CD8-positive, alpha-beta memory T cell (primary cell): ENCODE measurements at regions not wholly inside any gene's neighbourhood (a gene's known extent, or its start where the extent isn't known, plus 50 kb on each side); places are given as distances from the start of the nearest gene placed in this dataset.
A peak's percentile ranks its signal among the peaks of the same experiment; 100 is the strongest.

Source experiments
- CTCF ChIA-PET: fragments of 350-600 bp; sonication (Branson Sonifier 250); formaldehyde crosslinking; loops from one replicate; lab custom pipeline; 2021; ENCODE audit warnings: antibody characterized with exemption; lab: Charles Lee
- POLR2A ChIA-PET: fragments of 350-600 bp; sonication (Branson Sonifier 250); formaldehyde crosslinking; loops from one replicate; lab custom pipeline; 2021; ENCODE audit warnings: antibody characterized with exemption; lab: Charles Lee
- DNase-seq, 5 donors: peaks; one replicate each; pipeline versions ENCODE4 v3.0.0 to v3.0.0-alpha.2; 2020 to 2022; ENCODE audit warnings: mixed read lengths in 1 of 5
- H3K27ac ChIP-seq: one replicate; pipeline ENCODE4 v1.7.0; 2013; ENCODE audit warnings: low read depth, mild to moderate bottlenecking, low read length, moderate library complexity
- H3K27me3 ChIP-seq: 2 replicates; pipeline ENCODE4 v1.7.0; 2013; ENCODE audit warnings: low read length, mild to moderate bottlenecking; ENCODE audit not compliant: insufficient read depth, poor library complexity, severe bottlenecking
- H3K36me3 ChIP-seq: 2 replicates; pipeline ENCODE4 v1.7.0; 2013; ENCODE audit warnings: mild to moderate bottlenecking, low read length, moderate library complexity; ENCODE audit not compliant: insufficient read depth
- H3K4me1 ChIP-seq: 2 replicates; pipeline ENCODE4 v1.7.0; 2013; ENCODE audit warnings: mild to moderate bottlenecking, low read length, moderate library complexity; ENCODE audit not compliant: insufficient read depth
- H3K4me3 ChIP-seq: 2 replicates; pipeline ENCODE4 v1.7.0; 2013; ENCODE audit warnings: mild to moderate bottlenecking, low read length
- H3K9me3 ChIP-seq: 2 replicates; pipeline ENCODE4 v1.7.0; 2013; ENCODE audit warnings: mild to moderate bottlenecking, low read length
- H3K27ac Mint-ChIP-seq, 8 donors: one replicate each; pipeline ENCODE4 v1.8.0; 2020 to 2021; ENCODE audit warnings: mixed read lengths in 8 of 8, mild to moderate bottlenecking in 6 of 8, inconsistent platforms in 3 of 8, moderate library complexity in 3 of 8
- H3K27me3 Mint-ChIP-seq, 2 donors: one replicate each; pipeline ENCODE4 v1.8.0; 2020 to 2021; ENCODE audit warnings: mixed read lengths in 2 of 2, mild to moderate bottlenecking in 1 of 2, moderate library complexity in 1 of 2
- H3K36me3 Mint-ChIP-seq, 3 donors: one replicate each; pipeline ENCODE4 v1.8.0; 2020 to 2021; ENCODE audit warnings: mixed read lengths in 3 of 3, inconsistent platforms in 1 of 3, mild to moderate bottlenecking in 1 of 3
- H3K4me1 Mint-ChIP-seq, 3 donors: one replicate each; pipeline ENCODE4 v1.8.0; 2020 to 2021; ENCODE audit warnings: mixed read lengths in 3 of 3, inconsistent platforms in 1 of 3, mild to moderate bottlenecking in 1 of 3
- H3K4me3 Mint-ChIP-seq, 7 donors: one replicate each; pipeline ENCODE4 v1.8.0; 2020 to 2021; ENCODE audit warnings: mixed read lengths in 7 of 7, mild to moderate bottlenecking in 6 of 7, moderate library complexity in 4 of 7, inconsistent platforms in 2 of 7
- H3K9me3 Mint-ChIP-seq, 5 donors: one replicate each; pipeline ENCODE4 v1.8.0; 2020 to 2022; ENCODE audit warnings: mixed read lengths in 5 of 5, mild to moderate bottlenecking in 3 of 5, moderate library complexity in 2 of 5, inconsistent platforms in 1 of 5

DNA sequence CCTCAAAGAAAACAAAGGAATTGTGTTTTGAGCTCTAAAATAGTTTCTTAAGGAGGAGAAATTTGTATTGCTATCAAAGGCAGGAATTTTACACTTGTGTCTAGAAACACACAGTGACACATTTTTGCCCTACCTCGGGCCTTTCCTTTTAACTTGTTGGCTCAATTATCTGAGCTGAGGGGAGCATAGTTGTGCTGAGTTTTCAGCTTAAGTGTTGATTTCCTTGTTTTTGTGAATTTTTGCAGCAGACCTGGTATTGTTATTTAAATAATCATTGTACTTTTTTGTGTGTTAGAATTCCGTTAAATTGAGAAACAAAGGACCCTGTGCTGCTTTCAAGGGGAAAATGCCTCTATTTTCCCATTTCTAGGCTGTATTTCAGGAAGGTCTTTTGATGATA, 249.7 kb downstream of the CD83 start:
- POLR2A ChIA-PET: no interaction called here
- CTCF ChIA-PET: no interaction called here

DNA sequence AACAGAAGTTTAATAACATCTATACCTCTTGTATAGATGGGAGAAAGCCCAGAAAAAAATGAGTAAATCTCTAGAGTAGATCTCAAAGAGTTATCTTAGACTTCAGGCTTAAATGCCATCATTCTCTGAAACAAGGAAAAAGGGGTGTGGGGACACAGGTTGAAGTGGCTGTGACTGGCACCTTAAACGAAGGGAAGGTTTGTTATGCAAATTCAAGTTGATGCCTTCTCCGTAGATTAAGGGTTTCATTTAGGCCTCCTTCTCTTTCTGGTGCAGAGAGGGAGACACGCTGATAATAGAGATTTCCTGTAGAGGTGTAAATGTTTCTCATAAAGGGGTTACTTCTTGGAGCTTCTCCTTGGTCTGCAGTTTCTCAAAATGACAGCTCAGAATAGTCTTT, 252.1 kb downstream of the CD83 start:
- no peaks in the 10 kb centered on the region for H3K4me1 ChIP-seq
- no peaks in the 10 kb centered on the region for H3K9me3 Mint-ChIP-seq
- POLR2A ChIA-PET: no interaction called here

More for the DNA sequence above, 249.7 kb downstream of the CD83 start:
- H3K4me1 Mint-ChIP-seq: peaks cover 2 to 14% (median 5%) of the 10 kb centered on the region in 3 donors
- no peak for DNase-seq
- Histone ChIP-seq H3K27me3 (no peaks in the 10 kb centered on the region), H3K4me3 (no peak overlapping the region), H3K36me3 (no peaks in the 10 kb centered on the region), H3K27ac (no peak overlapping the region), H3K4me1 (no peaks in the 10 kb centered on the region), H3K9me3 (no peaks in the 10 kb centered on the region)
- no peak overlapping the region for H3K27ac Mint-ChIP-seq
- no peak overlapping the region for H3K4me3 Mint-ChIP-seq
- H3K9me3 Mint-ChIP-seq: no peaks in the 10 kb centered on the region
- no peaks in the 10 kb centered on the region for H3K27me3 Mint-ChIP-seq
- peaks cover 0 to 2% (median 0%) of the 10 kb centered on the region in 3 donors for H3K36me3 Mint-ChIP-seq

DNA sequence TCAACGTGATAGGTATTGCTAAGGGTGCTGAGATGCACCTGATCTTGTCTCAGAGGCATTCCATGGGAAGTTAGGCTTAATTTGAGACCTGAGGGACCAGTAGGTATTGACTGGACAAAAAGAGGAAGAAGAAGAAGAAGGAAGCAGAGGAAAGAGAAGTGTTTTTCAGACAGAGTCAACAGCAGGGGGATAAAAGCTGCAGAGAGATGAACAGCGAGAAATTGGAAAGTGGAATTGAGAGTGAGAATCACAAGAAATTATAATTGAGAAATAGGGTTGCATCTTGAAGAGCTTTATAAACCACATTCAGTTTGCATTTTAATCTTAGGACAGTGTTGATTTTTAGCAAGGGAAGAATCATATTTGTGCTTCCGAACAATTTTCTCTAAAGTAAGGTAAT, 254.0 kb downstream of the CD83 start:
- H3K4me1 ChIP-seq: no peaks in the 10 kb centered on the region
- no peak overlapping the region for H3K27ac ChIP-seq
- Mint-ChIP-seq H3K27ac (no peak overlapping the region), H3K36me3 (peaks cover 0 to 2% (median 0%) of the 10 kb centered on the region in 3 donors), H3K4me3 (peak overlapping the region in 4 of 7 donors; percentile 12 to 75 (median 58)), H3K27me3 (peaks cover 5 to 11% of the 10 kb centered on the region in 2 donors), H3K9me3 (no peaks in the 10 kb centered on the region), H3K4me1 (peaks cover 2 to 20% (median 12%) of the 10 kb centered on the region in 3 donors)
- no peaks in the 10 kb centered on the region for H3K27me3 ChIP-seq
- ChIA-PET CTCF (no interaction called here), POLR2A (no interaction called here)
- no peak for DNase-seq
- H3K36me3 ChIP-seq: no peaks in the 10 kb centered on the region
- no peak overlapping the region for H3K4me3 ChIP-seq
- H3K9me3 ChIP-seq: no peaks in the 10 kb centered on the region

More for the DNA sequence above, 252.1 kb downstream of the CD83 start:
- Histone ChIP-seq H3K9me3 (no peaks in the 10 kb centered on the region), H3K36me3 (no peaks in the 10 kb centered on the region), H3K27me3 (no peaks in the 10 kb centered on the region), H3K27ac (no peak overlapping the region), H3K4me3 (no peak overlapping the region)
- H3K27me3 Mint-ChIP-seq: peaks cover 0 to 7% of the 10 kb centered on the region in 2 donors
- CTCF ChIA-PET: interaction anchor here (0.6 kb wide), 1 partner anchor 794 kb away, joined by 4 read pairs; no protein-coding TSS in a partner anchor
- peaks cover 2 to 20% (median 12%) of the 10 kb centered on the region in 3 donors for H3K4me1 Mint-ChIP-seq
- H3K4me3 Mint-ChIP-seq: no peak overlapping the region
- no peak for DNase-seq
- no peak overlapping the region for H3K27ac Mint-ChIP-seq
- peaks cover 0 to 2% (median 0%) of the 10 kb centered on the region in 3 donors for H3K36me3 Mint-ChIP-seq

DNA sequence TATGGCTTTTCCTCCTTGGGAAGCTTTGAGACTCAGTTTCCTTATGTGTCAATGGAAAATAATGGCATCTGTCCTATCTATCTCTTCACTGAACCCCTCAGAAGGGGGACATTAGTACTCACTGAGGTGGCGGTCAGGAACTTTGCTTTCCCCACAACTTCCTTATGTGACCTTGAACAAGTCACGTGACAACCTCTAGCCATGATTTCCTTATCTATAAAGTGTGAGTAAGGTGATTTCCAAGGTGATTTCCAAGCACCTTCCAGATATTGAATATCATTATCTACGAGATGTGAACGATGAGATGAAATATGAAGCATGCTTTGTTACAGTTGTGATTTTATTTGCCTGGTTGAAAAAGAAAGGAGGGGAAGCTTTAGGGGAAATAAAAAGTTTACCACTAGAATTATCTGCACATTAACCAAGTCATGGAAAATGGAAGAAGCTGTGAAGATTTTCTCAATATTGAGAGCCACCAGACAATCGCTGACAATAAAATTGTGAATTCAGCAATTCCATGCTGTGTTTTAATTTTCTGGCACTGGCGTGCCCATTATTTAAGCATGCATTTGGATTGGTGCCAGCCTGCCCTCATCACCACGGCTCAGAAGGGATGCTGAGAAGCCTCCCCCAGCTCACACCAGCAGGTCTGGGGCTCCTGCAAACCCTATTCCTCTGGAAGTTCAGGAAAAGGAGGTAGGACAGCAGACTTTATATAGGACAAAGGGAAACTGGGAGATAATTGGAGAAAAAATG, 255.3 kb downstream of the CD83 start:
- Mint-ChIP-seq H3K4me1 (peaks cover 2 to 20% (median 12%) of the 10 kb centered on the region in 3 donors), H3K27me3 (peaks cover 5 to 14% of the 10 kb centered on the region in 2 donors), H3K4me3 (no peak overlapping the region), H3K9me3 (no peaks in the 10 kb centered on the region), H3K27ac (no peak overlapping the region), H3K36me3 (peaks cover 0 to 2% (median 0%) of the 10 kb centered on the region in 3 donors)
- Histone ChIP-seq H3K36me3 (no peaks in the 10 kb centered on the region), H3K27me3 (no peaks in the 10 kb centered on the region), H3K27ac (no peak overlapping the region), H3K9me3 (no peaks in the 10 kb centered on the region), H3K4me1 (no peaks in the 10 kb centered on the region), H3K4me3 (no peak overlapping the region)
- DNase-seq: no peak
- ChIA-PET POLR2A (no interaction called here), CTCF (no interaction called here)

DNA sequence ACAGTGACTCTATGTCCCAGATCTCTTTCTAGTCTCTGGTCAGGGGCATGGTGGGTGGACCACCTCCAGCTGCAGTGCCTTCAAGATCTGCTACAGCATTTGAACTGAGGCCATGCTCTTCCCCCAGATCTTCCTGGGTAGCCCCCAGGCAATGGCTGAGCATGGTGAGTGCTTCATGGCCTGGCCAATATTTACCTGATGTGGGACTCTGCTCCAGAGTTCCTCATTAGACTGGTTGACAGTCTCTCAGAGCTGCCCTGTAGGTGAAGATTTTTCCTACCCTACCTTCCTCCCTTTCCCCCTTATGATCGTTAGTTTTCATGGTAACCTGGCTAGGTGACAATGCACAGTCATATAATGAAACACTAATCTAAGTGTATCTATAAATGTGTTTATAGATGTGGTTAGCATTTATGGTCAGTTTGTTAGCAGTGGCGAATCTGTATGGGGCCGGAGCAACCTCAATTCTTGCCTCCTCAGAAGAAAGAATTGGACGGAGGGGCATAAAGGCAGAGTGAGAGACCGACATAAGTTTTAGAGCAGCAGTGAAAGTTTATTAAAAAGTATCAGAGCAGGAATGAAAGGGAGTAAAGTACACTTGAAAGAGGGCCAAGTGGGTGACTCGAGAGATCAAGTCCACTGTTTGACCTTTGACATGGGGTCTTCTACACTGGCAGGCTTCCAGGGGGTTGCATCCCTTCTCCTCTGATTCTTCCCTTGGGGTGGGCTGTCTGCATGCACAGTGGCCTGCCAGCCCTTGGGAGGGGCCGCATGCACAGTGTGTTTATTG, 256.3 kb downstream of the CD83 start:
- DNase-seq: no peak
- ChIA-PET POLR2A (no interaction called here), CTCF (no interaction called here)
- H3K36me3 Mint-ChIP-seq: peaks cover 0 to 3% (median 2%) of the 10 kb centered on the region in 3 donors
- H3K4me3 Mint-ChIP-seq: no peak overlapping the region
- H3K4me3 ChIP-seq: no peak overlapping the region
- H3K27ac ChIP-seq: no peak overlapping the region
- no peaks in the 10 kb centered on the region for H3K36me3 ChIP-seq
- no peak overlapping the region for H3K27ac Mint-ChIP-seq
- H3K4me1 Mint-ChIP-seq: peaks cover 2 to 20% (median 12%) of the 10 kb centered on the region in 3 donors
- no peaks in the 10 kb centered on the region for H3K9me3 ChIP-seq
- H3K4me1 ChIP-seq: no peaks in the 10 kb centered on the region
- H3K27me3 Mint-ChIP-seq: peaks cover 5 to 14% of the 10 kb centered on the region in 2 donors
- no peaks in the 10 kb centered on the region for H3K27me3 ChIP-seq
- H3K9me3 Mint-ChIP-seq: peaks cover 0 to 2% (median 0%) of the 10 kb centered on the region in 5 donors

DNA sequence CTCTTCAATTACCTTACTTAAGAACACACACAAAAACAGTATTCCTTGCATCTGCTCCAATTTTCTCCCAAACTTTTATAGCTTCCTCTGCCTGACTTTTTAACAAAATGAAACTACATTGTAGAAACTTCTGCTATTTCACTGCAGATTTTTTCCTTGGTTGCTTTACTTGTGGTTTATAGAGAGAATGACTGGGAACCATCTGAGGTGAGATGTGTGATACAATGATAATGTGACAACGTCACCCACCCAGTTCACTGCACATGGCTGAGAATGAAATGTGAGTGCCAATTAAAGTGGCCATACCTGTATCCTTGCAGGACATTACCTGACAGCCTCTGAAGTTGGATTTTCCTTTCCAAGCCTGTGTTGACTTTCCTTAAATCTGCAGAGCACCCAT, 258.4 kb downstream of the CD83 start:
- Mint-ChIP-seq H3K4me3 (no peak overlapping the region), H3K36me3 (peaks cover 0 to 3% (median 2%) of the 10 kb centered on the region in 3 donors), H3K27me3 (peaks cover 14 to 19% of the 10 kb centered on the region in 2 donors), H3K27ac (no peak overlapping the region), H3K4me1 (peaks cover 2 to 18% (median 12%) of the 10 kb centered on the region in 3 donors), H3K9me3 (peaks cover 0 to 2% (median 0%) of the 10 kb centered on the region in 5 donors)
- Histone ChIP-seq H3K9me3 (no peaks in the 10 kb centered on the region), H3K4me1 (no peaks in the 10 kb centered on the region), H3K27me3 (no peaks in the 10 kb centered on the region), H3K4me3 (no peak overlapping the region), H3K27ac (no peak overlapping the region), H3K36me3 (no peaks in the 10 kb centered on the region)
- ChIA-PET CTCF (no interaction called here), POLR2A (no interaction called here)
- DNase-seq: no peak

DNA sequence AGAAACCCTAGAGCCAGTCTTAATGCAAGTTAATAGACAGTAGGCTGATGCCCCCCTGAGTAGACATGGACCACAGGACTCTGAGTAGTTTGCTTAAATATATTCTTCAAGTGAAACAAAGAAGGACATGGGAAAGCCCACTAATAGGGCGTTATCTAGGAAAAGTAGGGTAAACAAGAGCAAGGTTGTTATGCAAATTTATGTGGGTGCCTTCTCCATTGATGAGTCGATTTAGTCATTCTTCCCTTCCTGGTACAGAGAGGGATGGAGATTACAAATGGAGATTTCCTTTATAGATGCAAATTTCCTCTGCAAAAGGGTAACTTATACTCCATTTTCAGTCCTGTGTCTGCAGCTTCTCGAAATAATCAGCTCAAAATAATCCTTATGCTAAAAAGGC, 262.0 kb downstream of the CD83 start:
- H3K36me3 Mint-ChIP-seq: peaks cover 0 to 3% (median 0%) of the 10 kb centered on the region in 3 donors
- no peaks in the 10 kb centered on the region for H3K9me3 ChIP-seq
- H3K27ac Mint-ChIP-seq: peak overlapping the region in 1 of 8 donors; percentile 26
- H3K36me3 ChIP-seq: no peaks in the 10 kb centered on the region
- CTCF ChIA-PET: no interaction called here
- no peak overlapping the region for H3K27ac ChIP-seq
- H3K9me3 Mint-ChIP-seq: peaks cover 0 to 2% (median 0%) of the 10 kb centered on the region in 5 donors
- H3K4me3 Mint-ChIP-seq: no peak overlapping the region
- no peak for DNase-seq
- peaks cover 12 to 13% (median 12%) of the 10 kb centered on the region in 3 donors for H3K4me1 Mint-ChIP-seq
- H3K27me3 ChIP-seq: no peaks in the 10 kb centered on the region
- H3K27me3 Mint-ChIP-seq: peaks cover 7 to 33% of the 10 kb centered on the region in 2 donors
- POLR2A ChIA-PET: no interaction called here
- peaks cover 6% of the 10 kb centered on the region for H3K4me1 ChIP-seq
- no peak overlapping the region for H3K4me3 ChIP-seq
